ENCODE measurements at regions not wholly inside any gene's neighbourhood (a gene's known extent, or its start where the extent isn't known, plus 50 kb on each side); places are given as distances from the start of the nearest gene placed in this dataset.
A peak's percentile ranks its signal among the peaks of the same experiment; 100 is the strongest.
"Not testable (repeated sequence)": the region's sequence is repeated elsewhere in the genome, so short reads cannot be mapped to it uniquely, and the experiment has no call there.

DNA sequence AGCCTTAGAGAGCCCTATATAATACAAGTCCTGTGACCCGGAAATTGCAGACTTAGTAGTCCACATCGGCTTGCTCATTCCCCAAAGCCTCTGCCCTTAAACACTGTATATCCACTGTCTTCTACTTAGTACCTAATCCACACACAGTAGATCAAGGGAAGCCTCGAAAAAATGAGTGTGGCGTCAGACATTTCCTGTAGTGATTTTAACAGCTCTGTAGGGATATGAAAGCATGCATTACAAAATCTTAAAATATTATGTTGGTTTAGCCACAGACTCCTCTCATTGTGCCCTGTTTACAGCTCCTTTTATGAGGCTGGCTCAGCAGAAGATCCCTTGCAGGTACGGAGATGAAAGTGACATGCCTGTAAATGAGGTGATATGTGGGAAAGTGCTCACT is 416.3 kb downstream of the LIG4 start:
- Histone ChIP-seq H3K36me3 (no peaks in the 10 kb centered on the region), H3K27me3 (ENCODE audit: insufficient read depth, low read depth, severe bottlenecking) (no peaks in the 10 kb centered on the region), H3K27ac (no peak overlapping the region), H3K9me3 (ENCODE audit: severe bottlenecking) (no peaks in the 10 kb centered on the region), H3K4me3 (ENCODE audit: low read depth, low read length) (peak overlapping the region; percentile 16)
- peak; percentile 43 for DNase-seq
- TF ChIP-seq, protein P1, sequence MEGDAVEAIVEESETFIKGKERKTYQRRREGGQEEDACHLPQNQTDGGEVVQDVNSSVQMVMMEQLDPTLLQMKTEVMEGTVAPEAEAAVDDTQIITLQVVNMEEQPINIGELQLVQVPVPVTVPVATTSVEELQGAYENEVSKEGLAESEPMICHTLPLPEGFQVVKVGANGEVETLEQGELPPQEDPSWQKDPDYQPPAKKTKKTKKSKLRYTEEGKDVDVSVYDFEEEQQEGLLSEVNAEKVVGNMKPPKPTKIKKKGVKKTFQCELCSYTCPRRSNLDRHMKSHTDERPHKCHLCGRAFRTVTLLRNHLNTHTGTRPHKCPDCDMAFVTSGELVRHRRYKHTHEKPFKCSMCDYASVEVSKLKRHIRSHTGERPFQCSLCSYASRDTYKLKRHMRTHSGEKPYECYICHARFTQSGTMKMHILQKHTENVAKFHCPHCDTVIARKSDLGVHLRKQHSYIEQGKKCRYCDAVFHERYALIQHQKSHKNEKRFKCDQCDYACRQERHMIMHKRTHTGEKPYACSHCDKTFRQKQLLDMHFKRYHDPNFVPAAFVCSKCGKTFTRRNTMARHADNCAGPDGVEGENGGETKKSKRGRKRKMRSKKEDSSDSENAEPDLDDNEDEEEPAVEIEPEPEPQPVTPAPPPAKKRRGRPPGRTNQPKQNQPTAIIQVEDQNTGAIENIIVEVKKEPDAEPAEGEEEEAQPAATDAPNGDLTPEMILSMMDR (IDR thresholded peaks at IDR 0.05; ENCODE audit: low read depth, low read length): no peak

DNA sequence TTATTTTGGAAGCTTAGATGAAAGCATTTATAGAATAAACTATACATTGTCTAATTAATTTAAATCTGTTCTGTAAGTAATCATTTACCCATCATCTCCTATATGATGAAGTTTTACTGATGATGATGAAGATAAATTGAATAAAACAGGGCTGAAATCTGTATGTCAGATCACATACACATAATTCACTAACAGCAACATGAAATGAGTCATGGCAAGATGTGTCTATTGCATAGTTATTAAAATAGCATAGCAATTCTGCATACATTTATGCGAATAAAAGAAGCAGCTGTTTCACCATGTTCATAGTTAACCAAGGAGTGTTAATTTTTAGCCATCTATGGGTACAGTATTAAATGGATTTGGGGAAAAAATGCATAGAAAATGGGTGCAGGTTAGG is 424.9 kb downstream of the LIG4 start:
- Histone ChIP-seq H3K27me3 (ENCODE audit: insufficient read depth, low read depth, severe bottlenecking) (no peaks in the 10 kb centered on the region), H3K27ac (no peak overlapping the region), H3K4me3 (ENCODE audit: low read depth, low read length) (no peak overlapping the region), H3K36me3 (no peaks in the 10 kb centered on the region), H3K9me3 (ENCODE audit: severe bottlenecking) (no peaks in the 10 kb centered on the region)
- no peak for DNase-seq
- TF ChIP-seq, protein P1 (IDR thresholded peaks at IDR 0.05; ENCODE audit: low read depth, low read length): no peak

DNA sequence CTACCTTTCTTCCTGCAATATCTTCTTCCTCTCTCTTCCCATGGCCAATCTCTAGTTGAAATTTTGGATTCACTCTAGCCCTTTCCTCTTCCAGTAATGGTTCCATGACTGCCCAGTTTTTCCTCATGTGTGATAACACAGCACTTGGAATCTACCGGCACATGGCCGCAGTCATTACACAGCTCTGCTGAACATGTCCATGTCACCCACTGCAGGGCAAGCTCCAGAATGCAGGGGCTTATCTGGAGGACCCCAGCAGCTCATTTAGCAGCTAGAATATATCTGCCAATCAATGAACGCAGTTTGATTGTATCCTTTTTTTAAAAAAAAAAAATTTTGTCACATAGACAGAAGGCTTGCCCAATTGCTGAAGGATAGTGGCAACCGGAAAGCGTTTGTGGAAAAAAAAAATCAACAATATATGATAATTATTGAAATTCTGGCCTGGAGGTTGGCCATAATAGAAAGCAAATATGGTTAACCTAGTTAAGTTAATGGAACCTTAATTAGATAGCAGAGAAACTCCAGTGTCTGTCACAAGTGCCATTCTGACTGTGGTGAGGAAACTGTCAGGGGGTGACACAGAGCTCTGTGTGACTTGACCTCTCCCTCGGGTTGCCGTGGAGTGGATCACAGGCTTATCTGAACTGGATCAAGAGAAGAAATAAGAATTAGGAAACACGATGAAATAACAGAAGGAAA is 426.7 kb downstream of the LIG4 start:
- TF ChIP-seq, protein P1 (IDR thresholded peaks at IDR 0.05; ENCODE audit: low read depth, low read length): no peak
- H3K4me3 ChIP-seq (ENCODE audit: low read depth, low read length): no peak overlapping the region
- H3K36me3 ChIP-seq: no peaks in the 10 kb centered on the region
- no peaks in the 10 kb centered on the region for H3K9me3 ChIP-seq (ENCODE audit: severe bottlenecking)
- H3K27ac ChIP-seq: no peak overlapping the region
- no peaks in the 10 kb centered on the region for H3K27me3 ChIP-seq (ENCODE audit: insufficient read depth, low read depth, severe bottlenecking)
- no peak for DNase-seq

DNA sequence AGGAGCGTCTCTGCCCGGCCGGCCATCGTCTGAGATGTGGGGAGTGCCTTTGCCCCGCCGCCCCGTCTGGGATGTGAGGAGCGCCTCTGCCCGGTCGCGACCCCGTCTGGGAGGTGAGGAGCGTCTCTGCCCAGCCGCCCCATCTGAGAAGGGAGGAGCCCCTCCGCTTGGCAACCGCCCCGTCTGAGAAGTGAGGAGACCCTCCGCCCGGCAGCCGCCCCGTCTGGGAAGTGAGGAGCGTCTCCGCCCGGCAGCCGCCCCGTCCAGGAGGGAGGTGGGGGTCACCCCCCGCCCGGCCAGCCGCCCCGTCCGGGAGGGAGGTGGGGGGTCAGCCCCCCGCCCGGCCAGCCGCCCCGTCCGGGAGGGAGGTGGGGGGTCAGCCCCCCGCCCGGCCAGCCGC is 432.7 kb downstream of the LIG4 start:
- not testable (repeated sequence) for H3K9me3 ChIP-seq (ENCODE audit: severe bottlenecking); H3K4me3 ChIP-seq (ENCODE audit: low read depth, low read length); DNase-seq; H3K27me3 ChIP-seq (ENCODE audit: insufficient read depth, low read depth, severe bottlenecking); H3K27ac ChIP-seq; H3K36me3 ChIP-seq

DNA sequence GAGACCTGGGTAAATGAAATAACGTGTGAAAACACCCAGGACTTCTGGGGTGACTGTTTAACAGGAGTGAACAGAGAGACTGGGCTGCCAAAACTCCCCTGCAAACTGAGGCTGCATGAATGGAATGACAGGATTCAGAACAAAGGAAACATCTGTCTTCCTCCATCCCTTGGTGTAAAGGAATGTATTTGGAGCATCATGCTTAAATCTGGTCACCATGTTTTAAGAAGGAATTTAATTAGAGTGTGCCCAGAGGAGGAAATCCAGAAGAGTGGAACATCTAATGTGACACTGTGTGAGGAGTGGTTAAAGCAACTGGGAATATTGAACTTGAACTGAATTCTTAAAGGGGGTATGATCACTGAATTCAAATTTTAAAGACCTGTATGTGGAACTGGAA is 437.2 kb downstream of the LIG4 start:
- H3K36me3 ChIP-seq: no peaks in the 10 kb centered on the region
- DNase-seq: no peak
- H3K4me3 ChIP-seq (ENCODE audit: low read depth, low read length): no peak overlapping the region
- peaks cover 3% of the 10 kb centered on the region for H3K9me3 ChIP-seq (ENCODE audit: severe bottlenecking)
- H3K27ac ChIP-seq: no peak overlapping the region
- H3K27me3 ChIP-seq (ENCODE audit: insufficient read depth, low read depth, severe bottlenecking): no peaks in the 10 kb centered on the region
- TF ChIP-seq, protein P1 (IDR thresholded peaks at IDR 0.05; ENCODE audit: low read depth, low read length): no peak

DNA sequence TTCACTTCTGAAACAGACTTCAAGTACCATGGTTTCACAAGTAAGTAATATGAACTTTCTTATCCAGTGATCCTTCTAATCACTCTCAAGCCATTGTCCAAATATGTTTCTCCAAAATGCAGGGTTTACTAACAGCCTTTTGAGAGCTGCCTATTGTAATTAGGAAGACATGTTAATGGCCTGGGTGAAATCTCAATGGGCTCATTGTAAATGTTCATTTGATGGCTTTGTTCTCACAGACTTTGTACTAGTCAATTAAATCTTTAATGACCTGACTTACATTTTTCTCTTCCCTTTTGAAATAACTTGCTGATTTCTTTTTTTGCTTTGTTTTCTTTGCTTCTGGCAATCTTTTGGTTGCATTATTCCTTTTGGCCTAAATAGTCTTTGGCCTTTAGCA is 444.8 kb downstream of the LIG4 start:
- DNase-seq: no peak
- Histone ChIP-seq H3K9me3 (ENCODE audit: severe bottlenecking) (no peaks in the 10 kb centered on the region), H3K27ac (no peak overlapping the region), H3K27me3 (ENCODE audit: insufficient read depth, low read depth, severe bottlenecking) (no peaks in the 10 kb centered on the region), H3K4me3 (ENCODE audit: low read depth, low read length) (no peak overlapping the region), H3K36me3 (no peaks in the 10 kb centered on the region)
- TF ChIP-seq, protein P1 (IDR thresholded peaks at IDR 0.05; ENCODE audit: low read depth, low read length): no peak

Data from WERI-Rb-1 (cell line).